Uterus (tissue), 2 donors: ENCODE measurements at regions not wholly inside any gene's neighbourhood (a gene's known extent, or its start where the extent isn't known, plus 50 kb on each side); places are given as distances from the start of the nearest gene placed in this dataset.

Experiments used
- CTCF ChIP-seq, 4 experiments: fragments of 200-600 bp in 2 of 4; fragments of 450-650 bp in 2 of 4; sonication (generic) in 2 of 4; IDR thresholded peaks; one replicate each; pipeline ENCODE4 v1.5.1; 2016 to 2019; ENCODE audit warnings: antibody characterized with exemption in 4 of 4, mild to moderate bottlenecking in 2 of 4, moderate library complexity in 1 of 4
- POLR2A ChIP-seq, 2 donors: fragments of 450-650 bp; IDR thresholded peaks; one replicate each; pipeline ENCODE4 v1.6.1; 2016; ENCODE audit warnings: antibody characterized with exemption in 2 of 2, mild to moderate bottlenecking in 1 of 2, moderate library complexity in 1 of 2

- TF ChIP-seq CTCF (IDR thresholded peaks at IDR 0.05) (no peak), POLR2A (IDR thresholded peaks at IDR 0.05) (no peak)
These were observed 95.0 kb downstream of the IYD start for GRCh38 chr6:150463852-150464251.
